ENCODE measurements at regions not wholly inside any gene's neighbourhood (a gene's known extent, or its start where the extent isn't known, plus 50 kb on each side); places are given as distances from the start of the nearest gene placed in this dataset.
A peak's percentile ranks its signal among the peaks of the same experiment; 100 is the strongest.
"Not testable (repeated sequence)": the region's sequence is repeated elsewhere in the genome, so short reads cannot be mapped to it uniquely, and the experiment has no call there.

DNA sequence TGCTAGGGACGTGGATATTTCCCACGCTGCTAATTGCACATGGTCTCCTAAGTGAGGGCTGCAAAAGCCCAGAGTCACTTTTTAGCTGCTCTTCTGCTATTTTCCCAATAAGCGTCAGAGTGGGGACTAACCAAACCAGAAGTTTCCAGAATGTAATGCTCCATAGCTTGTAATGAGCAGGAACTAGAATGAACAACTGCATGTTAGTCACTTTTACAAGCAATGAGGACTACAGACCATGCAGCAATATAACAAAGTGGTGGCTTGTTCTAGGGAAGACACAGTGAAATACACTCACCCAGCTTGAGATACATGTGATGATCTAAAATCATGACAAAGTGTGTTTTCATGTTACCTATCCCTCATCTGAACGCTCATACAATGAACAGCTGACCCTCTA, 314.1 kb upstream of the SGK1 start:
- no peak for DNase-seq

DNA sequence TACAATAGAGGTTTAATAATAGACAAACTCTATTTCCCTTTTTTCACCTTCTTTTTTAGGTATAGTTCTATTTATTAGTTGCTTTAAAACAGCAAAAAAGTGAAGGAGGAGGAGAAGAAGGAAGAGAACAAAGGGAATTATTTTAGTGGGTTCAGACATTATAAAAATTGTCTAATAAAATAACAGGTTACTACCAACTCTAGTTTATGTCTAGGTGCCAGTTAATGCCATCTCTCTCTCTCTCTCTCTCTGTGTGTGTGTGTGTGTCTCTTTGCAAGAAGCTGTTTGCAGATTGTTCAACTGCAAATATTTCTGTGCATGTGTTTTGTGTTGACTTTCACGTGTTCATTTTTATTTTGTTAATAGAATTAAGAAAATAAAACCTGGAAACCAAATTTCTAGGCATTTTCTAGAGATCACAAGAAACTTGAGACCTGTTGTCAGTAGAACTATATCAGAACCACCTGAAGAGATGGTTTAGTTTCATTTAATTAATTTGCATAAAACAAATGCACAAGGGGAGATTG, 313.5 kb upstream of the SGK1 start:
- no peak for DNase-seq

DNA sequence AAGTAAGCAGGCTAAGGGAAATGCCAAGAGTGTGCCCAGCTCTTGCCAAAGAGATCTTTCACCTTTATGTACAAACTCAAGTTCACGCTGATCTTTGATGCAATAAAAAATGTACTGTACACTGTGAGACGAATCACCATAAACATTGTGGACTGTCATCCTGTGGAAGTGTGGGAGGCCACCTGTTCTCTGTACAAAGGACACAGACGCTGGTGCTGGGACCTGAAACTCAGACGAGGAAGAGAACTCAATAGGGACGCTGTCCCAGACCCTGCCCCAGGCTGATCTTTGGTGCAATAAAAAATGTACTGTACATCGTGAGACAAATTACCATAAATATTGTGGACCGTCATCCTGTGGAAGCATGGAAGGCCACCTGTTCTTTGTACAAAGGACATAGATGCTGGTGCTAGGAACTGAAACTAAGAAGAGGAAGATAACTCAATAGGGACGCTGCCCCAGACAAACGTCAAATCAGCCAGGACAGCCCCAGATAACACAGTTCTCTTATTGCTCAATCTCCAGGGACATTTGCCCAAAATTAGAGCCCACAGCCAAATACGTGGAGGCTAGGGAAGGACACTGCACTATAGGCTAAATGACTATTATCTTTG, 312.7 kb upstream of the SGK1 start:
- peak in 1 of 2 experiments; percentile 20 for DNase-seq

DNA sequence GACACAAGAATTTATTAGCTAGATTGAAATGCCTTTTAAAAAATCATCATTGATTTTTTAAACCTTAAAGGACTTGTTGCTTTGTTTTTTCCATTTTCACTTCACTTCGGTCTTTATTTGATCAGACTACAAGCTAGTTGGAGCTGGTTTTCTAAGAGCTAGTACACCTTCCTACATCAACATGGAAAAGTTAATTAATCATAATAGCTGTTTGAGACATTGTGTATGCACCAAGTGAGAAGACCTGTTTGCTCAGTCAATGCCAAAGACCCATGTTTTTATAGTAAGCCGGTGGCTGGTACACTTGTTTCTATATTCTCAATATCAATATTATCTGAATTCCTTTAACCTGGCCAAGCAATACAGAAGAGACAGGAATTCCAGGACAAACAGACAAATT, 310.2 kb upstream of the SGK1 start:
- DNase-seq = no peak

DNA sequence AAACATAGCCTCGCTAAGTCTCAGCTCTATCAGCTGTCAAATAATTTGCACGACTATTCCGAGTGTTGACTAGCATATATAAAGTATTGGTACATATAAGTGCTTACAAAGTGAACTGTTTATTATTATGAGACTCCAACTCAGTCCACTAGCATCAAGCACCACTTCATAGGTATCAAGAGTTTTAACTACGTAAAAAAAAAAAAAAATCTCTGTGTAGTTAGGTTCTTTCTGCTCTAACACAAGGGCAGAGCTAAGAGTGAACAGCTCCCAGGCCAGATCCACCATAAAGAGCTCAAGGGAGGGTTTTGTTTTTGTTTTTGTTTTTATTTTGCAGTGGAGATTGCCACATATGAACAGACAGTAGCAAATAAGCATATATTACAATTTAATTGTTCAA, 309.8 kb upstream of the SGK1 start:
- no peak for DNase-seq

DNA sequence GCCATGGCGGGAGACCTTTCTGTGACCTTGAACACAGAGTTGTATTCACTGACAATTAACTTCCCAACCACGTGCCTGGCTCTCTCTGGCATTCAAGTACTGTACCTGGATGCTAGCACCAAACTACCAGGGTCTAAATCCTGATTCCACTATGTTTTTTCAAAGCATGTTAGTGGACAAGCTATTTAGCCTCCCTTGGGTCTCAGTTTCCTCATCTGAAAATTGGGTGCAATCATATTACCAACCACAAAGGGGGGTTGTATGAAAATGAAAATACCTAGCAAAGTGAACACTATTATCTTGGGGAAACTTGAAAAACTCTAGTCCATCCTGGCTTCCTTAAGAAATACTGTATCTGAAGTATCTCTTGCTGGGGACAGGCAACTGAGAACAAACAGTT, 308.7 kb upstream of the SGK1 start:
- DNase-seq = no peak

DNA sequence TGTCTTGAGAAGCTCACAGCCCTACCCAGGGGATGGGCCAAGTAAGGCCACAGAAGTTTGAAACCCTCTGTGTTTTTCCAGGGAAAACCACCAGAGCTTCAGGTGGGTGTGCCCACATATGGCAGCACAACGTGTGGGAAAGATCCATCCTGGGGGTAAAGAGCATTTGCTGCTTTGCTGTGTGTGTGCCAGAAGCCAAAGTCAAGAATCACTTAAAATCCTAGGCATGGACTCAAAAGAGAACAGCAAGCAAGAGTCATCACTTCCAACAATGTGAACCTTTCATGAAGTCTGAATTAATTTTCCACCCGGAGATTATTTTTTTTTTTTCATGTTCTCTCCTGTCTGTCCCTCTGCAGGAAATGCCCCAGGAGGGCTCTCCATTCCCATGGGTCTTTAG, 308.2 kb upstream of the SGK1 start:
- DNase-seq = no peak

DNA sequence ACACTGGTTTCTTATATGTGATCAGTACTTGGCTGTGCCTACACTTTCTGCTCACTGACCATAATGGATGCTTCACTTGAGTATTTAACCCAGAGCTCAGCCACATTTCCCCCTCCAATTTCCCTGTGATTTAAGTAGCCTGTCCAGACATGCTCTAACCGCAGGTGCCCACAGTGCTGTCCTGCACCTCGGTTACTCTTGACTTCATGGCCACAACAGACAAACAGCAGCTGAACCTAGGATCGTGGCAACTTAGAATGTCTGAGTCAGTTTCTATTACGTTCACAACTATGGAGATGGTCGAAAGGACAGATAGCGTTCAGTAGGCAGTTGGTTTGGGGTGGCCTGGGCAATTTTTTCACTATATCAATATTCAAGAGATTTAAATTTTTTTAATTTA, 306.9 kb upstream of the SGK1 start:
- no peak for DNase-seq

DNA sequence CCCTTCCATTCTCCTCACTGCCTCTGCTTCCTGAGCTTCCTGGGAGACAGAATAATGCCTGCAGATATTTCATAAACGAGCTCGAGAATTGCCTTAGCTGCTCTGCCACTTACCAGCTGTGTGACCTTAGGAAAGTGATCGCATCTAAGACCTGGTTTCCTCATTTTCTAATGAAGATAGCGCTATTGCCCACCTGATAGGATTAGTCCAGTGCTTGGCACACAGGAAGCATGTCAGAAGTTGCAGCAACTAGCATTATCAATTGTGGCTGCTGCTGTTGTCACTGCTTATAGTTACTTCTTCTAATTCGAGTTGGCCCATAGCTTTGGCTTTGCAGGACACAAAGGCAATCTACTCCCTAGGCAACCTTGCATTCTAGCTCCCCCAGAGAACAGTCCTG, 305.5 kb upstream of the SGK1 start:
- DNase-seq = no peak

DNA sequence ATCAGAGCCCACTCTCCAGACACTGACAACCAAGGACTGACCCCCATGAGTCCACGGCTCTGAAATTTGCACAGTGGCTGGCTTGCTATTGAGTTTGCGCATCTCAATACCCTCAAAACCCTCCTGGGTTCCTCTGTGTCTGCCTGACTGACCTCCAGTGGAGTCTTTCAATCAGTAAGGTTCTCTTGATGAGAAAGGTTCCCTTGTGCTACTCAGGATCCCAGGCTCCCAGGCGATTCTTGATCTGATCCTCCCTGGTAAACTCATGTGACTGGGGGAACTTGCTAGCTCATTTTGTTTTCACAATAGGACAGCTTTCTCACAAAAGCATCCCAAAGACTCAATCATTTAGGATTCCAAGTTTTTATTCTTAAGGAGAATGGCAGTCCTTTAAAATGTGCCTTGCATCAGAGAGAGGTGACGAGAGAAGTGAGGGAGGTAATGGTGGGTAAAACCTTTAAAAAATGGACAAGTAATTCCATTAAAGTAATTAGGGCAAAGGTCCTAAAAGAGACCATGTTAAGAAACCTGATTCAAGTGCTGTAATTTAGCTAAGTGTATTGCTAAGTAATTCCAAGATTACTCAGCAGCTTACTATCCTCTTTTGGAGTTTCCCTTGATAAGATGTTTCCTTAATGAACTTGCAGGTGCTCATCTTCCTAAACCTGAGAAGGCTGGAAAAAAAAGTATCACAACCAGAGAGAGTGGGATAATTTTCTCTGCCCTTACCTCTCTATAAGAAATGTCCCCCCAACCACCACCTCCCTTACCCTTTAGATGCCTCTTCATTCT, 304.7 kb upstream of the SGK1 start:
- DNase-seq = no peak

DNA sequence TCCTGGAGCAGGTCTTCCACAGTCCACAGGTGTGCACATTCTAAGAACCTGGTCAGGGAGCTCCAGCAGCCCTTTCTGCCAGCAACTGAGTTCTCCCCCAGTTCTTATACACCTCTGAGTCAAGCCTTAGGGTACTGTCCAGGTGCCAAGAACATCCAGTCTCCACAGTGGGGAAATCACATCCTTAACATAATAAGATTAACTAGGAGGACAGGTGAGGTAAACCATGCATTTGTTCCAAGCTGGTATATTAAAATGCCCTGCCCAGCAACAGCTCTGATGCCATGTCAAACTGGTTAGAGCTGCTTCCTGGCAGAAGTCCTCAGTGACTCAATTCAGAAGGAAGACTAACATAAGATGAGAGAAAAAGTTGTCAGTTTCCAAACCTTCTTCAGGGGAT, 303.9 kb upstream of the SGK1 start:
- DNase-seq = no peak

DNA sequence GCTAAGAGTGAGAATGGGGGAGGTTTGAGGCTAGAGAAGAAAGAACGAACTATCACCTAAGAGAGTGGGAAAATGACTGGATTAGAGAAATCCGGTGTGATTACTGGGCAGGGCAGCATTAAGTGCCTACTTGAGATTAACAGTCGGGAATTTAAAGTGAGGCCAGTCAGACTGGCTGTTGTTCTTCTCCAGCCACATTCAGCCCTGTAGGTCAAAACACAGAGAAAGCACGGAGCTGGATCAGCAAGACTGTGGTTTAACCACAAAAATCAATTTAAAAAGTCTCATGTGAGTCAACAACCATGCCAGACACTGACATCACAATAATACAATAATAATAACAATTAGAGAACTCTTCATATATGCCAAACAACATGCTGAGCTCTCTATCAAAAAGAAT, 301.9 kb upstream of the SGK1 start:
- DNase-seq = no peak

DNA sequence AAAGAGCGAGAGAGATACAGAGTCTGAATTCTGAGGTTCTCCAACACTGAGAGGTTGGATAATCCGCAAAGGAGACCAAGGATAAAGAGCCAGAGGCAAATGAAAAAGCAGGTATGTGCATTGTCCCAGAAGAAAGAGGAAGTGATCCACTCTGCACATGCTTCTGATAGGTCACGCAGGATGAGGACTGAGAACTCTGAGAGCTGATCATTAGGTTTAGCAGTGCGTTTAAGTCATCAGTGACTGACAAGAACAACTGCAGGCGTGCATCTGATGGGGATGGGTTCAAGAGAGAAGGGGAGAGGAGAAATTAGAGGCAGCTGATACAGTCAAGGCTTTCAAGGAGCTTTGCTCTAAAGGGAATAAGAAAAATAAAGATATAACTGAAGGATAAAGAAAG, 301.2 kb upstream of the SGK1 start:
- no peak for DNase-seq

DNA sequence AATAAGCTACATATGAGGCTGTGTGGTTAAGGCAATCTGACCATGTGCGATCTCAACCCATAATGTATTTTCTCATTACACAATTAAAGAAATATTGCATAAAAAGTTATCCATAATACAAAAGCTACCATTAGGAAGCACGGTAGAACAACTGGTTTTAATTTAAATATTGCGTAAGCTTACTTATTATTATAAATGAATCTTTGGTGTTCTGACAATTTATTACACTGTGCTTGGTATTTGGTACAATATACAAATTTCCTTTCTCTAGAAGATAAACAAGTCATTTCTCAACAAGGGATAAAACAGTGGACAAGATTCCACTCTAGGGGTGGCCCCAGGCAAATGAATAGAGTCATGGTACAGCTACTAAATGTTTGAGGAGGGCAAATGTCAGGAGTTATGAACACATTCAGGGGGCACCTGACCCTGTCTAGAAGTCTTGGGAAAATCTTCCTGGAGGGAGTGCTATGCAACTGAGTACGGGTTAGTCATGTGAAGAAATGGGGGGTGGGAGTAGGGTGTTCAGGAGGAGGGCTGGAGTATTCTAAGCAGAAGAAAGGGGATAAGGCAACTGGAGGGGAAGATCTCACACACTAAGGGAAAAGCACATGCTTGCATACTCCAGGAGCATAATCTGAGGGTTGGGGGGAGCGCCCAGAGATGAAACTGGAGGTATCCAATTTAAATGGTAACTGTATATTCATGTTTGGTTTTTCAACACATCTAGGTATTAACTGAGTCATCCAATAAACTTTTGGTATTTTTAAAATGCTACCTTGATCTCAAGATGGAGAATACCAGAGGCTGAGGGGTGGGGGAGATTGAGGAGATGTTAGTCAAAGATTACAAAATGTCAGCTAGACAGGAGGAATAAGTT, 296.9 kb upstream of the SGK1 start:
- no peak for DNase-seq

DNA sequence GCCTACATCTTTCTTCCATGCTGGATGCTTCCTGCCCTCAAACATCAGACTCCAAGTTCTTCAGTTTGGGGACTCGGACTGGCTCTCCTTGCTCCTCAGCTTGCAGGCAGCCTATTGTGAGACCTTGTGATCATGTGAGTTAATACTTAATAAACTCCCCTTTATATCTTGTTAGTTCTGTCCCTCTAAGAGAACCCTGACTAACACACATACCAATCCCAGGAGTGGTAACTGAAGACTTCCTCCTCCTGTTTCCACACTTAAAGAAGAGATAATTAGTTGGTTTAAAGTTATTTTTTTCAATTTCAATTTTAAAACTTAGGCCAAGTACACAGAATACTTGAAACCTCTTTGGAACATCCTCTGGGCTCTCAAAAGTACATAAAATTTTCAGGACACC, 294.2 kb upstream of the SGK1 start:
- not testable (repeated sequence) for DNase-seq

DNA sequence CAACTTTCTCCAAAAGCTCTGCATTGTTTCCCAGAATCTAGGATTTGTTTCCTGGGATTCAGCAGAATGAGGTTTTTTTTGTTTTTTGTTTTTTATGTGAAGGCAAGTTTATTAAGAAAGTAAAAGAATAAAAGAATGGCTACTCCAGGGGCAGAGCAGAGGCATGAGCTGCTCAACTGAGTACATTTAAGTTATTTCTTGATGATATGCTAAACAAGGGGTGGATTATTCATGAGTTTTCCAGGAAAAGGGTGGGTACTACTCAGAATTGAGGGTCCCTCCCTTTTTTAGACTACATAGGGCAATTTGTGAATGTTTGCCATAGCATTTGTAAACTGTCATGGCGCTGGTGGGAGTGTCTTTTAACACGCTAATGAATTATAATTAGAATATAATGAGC, 292.5 kb upstream of the SGK1 start:
- no peak for DNase-seq

DNA sequence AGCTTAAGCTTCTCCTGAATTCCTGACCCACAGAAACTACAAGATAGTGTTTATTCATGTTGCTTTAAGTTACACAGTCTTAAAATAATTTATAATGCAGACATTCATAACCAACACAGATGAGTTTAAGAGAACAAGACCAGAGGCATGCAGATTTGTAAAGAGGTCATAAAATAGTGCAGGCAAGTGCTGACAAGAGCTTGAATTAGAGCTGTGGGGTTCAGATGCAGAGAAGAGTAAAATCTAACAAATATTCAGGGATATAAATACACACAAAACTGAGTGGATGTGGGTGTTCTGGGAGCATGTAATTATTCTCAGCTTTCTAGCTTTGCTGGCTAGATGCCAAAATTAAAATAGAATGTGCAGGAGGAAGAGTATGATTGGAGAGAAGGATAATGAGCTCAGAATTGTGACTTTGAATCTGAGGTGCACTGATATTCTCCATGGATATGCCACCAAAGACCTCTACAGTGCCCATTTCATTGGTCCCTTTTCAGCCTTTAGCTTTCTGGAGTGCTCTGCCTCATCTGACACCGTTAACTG, 291.9 kb upstream of the SGK1 start:
- DNase-seq = no peak

DNA sequence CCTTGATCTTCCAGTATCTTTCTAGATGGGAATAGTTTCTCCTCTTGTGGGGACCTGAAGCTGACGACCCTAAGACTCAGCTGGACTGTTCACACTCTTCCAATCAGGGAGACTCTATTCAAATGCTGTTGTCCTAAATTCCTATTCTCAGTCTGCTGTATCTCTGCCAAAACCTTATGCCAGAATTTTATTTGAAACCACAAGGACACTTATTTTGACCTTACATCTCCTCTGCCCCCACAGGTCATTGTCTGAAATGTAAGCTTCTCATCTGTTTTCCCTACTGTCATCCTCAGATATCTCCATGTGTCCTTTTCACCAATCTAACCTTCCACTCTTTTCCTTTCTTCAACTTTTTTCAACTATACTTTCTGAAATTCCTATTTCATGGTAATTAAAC, 289.5 kb upstream of the SGK1 start:
- DNase-seq = no peak

DNA sequence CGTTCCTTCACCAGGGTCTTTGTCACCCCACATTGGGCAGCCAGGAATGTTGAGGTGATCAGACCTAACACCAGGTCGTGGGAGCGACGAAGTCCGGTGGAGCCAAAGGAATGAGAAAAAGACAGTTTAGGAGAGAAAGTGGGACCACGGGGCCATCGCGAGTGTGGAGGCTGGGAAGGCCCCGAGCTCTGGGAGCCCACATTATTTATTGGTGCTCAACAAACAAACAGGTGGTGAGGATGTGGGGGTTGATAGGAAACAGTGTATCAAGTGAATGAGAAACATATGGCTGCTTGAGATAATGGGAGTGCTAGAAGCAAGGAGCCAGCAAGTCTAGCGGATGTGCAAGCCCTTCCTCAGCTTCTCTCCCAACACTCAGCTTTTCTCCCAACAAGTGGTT, 287.1 kb upstream of the SGK1 start:
- no peak for DNase-seq

DNA sequence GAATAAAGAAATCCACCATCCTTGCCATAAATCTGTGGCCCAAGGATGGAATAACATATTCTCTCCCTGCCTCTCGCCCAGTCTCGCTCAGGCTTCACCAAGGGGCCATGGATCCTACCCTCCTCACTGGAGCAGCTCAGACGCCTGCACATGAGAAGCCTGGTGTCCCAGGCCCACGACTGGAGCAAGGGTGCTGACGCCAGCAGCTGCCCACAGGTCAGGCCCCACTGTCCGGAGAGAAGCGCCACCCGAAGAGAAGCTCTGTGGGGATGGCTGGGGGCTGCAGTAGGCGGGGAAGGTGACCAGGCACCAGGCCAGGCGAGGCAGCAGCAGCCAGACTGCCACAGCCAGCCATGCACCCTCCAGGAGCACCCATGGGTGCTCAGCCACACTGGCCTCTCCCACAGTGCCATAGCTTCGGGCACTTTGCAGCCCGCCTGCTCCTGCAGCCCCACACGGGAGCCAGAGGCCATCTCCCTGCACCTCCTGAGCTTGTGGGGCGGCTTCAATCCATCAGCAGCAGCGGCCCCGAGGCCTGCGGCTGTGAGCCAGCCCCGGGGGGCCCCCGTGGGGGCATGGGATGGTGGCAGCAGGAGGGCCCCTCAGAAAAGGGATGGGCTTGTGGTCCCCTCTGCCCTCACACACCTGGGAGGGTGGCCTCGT, 286.2 kb upstream of the SGK1 start:
- no peak for DNase-seq

DNA sequence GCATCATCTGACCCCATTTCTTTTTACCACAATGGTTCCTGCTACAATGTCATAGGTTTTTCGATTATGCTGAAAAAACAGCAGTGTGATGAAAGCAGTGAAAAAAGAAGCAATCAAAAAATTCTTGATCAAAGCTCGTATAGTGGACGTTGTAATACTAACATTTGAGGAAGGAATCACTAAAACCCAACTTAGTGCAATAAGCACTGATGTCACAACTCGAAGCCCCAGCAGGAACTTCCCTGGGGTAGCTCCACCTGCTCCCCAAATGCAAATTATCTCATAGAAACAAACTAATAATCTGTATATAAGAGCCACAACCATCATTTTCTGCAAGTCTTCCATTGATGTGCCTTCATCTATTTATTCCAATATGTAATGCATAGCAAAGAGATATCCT, 285.6 kb upstream of the SGK1 start:
- DNase-seq = no peak

DNA sequence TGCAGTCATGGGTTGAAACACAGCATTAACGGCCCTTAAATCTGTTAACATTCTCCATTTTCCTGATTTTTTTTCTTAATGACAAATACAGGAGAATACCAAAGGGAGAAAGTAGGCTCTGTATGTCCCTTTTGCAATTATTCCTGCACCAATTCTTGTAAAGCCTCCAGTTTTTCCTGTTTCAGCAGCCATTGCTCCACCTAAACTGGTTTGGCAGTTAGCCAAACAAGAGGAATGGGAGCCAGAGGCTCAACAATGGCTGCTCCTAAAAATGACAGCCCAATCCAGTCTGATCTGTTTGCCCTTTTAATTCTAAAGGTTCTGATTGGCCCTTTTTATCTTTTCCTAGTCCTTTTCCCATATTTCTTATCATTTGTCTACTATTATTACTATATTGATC, 284.2 kb upstream of the SGK1 start:
- DNase-seq = no peak

DNA sequence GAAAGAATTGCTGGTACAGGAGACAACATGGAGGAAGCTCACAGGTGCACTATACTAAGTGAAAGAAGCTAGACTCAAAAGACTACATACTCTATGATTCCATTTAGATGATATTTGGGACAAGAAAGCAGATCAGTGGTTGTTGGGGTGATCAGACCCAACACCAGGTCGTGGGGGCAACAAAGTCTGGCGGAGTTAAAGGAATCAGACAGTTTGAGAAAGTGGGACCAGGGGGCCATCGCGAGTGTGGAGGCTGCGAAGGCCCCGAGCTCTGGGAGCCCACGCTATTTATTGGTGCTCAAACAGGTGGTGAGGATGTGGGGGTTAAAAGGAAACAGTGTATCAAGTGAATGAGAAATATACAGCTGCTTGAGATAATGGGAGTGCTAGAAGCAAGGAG, 282.8 kb upstream of the SGK1 start:
- no peak for DNase-seq
